Spleen (tissue), 11 donors: ENCODE measurements at regions not wholly inside any gene's neighbourhood (a gene's known extent, or its start where the extent isn't known, plus 50 kb on each side); places are given as distances from the start of the nearest gene placed in this dataset.

Experiments
- DNase-seq: peaks from one replicate; pipeline ENCODE4 v3.0.0-alpha.2; 2020
- H3K27ac ChIP-seq, 8 donors: fragments of 200-600 bp; sonication (generic) in 7 of 8; 1 replicate in 4 of 8; 2 replicates in 4 of 8; pipeline versions ENCODE4 v1.5.0 to v1.8.0; 2016 to 2021; ENCODE audit warnings: inconsistent platforms in 4 of 8, mild to moderate bottlenecking in 4 of 8, moderate library complexity in 1 of 8
- H3K27me3 ChIP-seq, 7 donors: fragments of 200-600 bp; sonication (generic) in 6 of 7; replicated peaks in 1 of 7; 1 replicate in 4 of 7; 2 replicates in 3 of 7; pipeline versions ENCODE4 v1.5.0 to v1.8.0; 2016 to 2021; ENCODE audit warnings: inconsistent platforms in 3 of 7, mild to moderate bottlenecking in 1 of 7
- H3K36me3 ChIP-seq, 6 donors: fragments of 200-600 bp; sonication (generic) in 5 of 6; 1 replicate in 4 of 6; 2 replicates in 2 of 6; pipeline versions ENCODE4 v1.5.0 to v1.8.0; 2016 to 2021; ENCODE audit warnings: inconsistent platforms in 2 of 6
- H3K4me1 ChIP-seq, 6 donors: fragments of 200-600 bp; sonication (generic) in 5 of 6; 1 replicate in 3 of 6; 2 replicates in 3 of 6; pipeline versions ENCODE4 v1.5.0 to v1.8.0; 2016 to 2021; ENCODE audit warnings: inconsistent platforms in 3 of 6
- H3K4me3 ChIP-seq, 8 donors: fragments of 200-600 bp; sonication (generic) in 7 of 8; 1 replicate in 4 of 8; 2 replicates in 4 of 8; pipeline versions ENCODE4 v1.5.0 to v1.8.0; 2016 to 2021; ENCODE audit warnings: inconsistent platforms in 4 of 8, mild to moderate bottlenecking in 4 of 8, moderate library complexity in 2 of 8
- H3K9me3 ChIP-seq, 8 donors: fragments of 200-600 bp; sonication (generic) in 7 of 8; 1 replicate in 4 of 8; 2 replicates in 4 of 8; pipeline versions ENCODE4 v1.5.0 to v1.8.0; 2016 to 2021; ENCODE audit warnings: inconsistent platforms in 4 of 8
- POLR2A ChIP-seq, 3 donors: fragments of 450-650 bp; IDR thresholded peaks; one replicate each; pipeline ENCODE4 v1.5.1; 2017; ENCODE audit warnings: antibody characterized with exemption in 3 of 3, mild to moderate bottlenecking in 1 of 3
- POLR2AphosphoS5 ChIP-seq, 3 donors: sonication (generic); formaldehyde crosslinking; IDR thresholded peaks; one replicate each; pipeline ENCODE4 v1.5.1; 2017; ENCODE audit warnings: antibody characterized with exemption in 3 of 3
- WGBS, 5 donors: extraction: QIAGEN DNeasy Blood & Tissue Kit in 3 of 5; methylation state at CpG; one replicate each; pipeline versions ENCODE4 v1.1.5 to v1.1.7; 2013 to 2018; 5-methylcytosine and 5-hydroxymethylcytosine counted together
- intact Hi-C: fragments of 100-400 bp; cut with DNase I; formaldehyde crosslinking; loops from one replicate; pipeline ENCODE4 v1.15.0; 2023; ENCODE audit warnings: low total_unique reads
- TF ChIP-seq, protein P1 (sequence below), 11 experiments: fragments of 200-600 bp in 7 of 11; fragments of 450-650 bp in 4 of 11; sonication (generic) in 4 of 11; IDR thresholded peaks in 8 of 11; conservative IDR thresholded peaks in 3 of 11; 1 replicate in 7 of 11; 2 replicates in 4 of 11; pipeline versions ENCODE4 v1.4.0 to v1.8.0; 2016 to 2021; ENCODE audit warnings: antibody characterized with exemption in 11 of 11, inconsistent platforms in 4 of 11, mild to moderate bottlenecking in 1 of 11
- donor health status: healthy with polysubstance abuse.
- donor health status: DM: no; HTN: no; CAD: no; lungs with moderate emphysema.
- donor health status: DM: no; HTN: no; CAD: no.
- donor health status: Bipolar disorder and iron deficiency.
- donor health status: healthy.
- donor health status: DM: no; HTN: no; CAD: no.
- donor health status: DM: yes; HTN: yes; CAD: no.

DNA sequence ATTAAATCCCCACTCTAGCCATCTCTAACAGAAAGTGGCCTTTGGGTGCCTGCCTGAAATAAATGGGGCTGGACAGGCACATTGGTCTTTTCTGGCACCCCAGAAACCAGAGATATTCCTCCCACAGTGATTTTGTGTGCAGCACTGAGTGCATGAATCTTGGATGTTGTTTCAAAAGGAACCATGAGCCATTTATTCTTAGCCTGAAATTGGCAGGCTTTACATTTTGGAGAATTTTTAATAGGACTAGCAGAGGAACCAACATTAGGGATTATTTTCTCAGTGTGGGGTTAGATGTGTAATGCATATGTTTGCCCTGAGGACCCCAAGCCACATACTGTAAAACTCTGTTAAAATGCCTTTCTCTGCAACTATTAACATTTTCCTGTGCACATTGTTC, 451.3 kb downstream of the NFIB start:
- Histone ChIP-seq H3K27me3 (no peaks in the 10 kb centered on the region), H3K4me3 (no peak overlapping the region), H3K4me1 (no peaks in the 10 kb centered on the region), H3K36me3 (no peaks in the 10 kb centered on the region), H3K27ac (no peak overlapping the region), H3K9me3 (no peaks in the 10 kb centered on the region)
- DNase-seq, result no peak
- TF ChIP-seq POLR2AphosphoS5 (IDR thresholded peaks at IDR 0.05) (no peak), POLR2A (IDR thresholded peaks at IDR 0.05) (no peak)
- TF ChIP-seq, protein P1, sequence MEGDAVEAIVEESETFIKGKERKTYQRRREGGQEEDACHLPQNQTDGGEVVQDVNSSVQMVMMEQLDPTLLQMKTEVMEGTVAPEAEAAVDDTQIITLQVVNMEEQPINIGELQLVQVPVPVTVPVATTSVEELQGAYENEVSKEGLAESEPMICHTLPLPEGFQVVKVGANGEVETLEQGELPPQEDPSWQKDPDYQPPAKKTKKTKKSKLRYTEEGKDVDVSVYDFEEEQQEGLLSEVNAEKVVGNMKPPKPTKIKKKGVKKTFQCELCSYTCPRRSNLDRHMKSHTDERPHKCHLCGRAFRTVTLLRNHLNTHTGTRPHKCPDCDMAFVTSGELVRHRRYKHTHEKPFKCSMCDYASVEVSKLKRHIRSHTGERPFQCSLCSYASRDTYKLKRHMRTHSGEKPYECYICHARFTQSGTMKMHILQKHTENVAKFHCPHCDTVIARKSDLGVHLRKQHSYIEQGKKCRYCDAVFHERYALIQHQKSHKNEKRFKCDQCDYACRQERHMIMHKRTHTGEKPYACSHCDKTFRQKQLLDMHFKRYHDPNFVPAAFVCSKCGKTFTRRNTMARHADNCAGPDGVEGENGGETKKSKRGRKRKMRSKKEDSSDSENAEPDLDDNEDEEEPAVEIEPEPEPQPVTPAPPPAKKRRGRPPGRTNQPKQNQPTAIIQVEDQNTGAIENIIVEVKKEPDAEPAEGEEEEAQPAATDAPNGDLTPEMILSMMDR (IDR thresholded peaks at IDR 0.05 in 8 of 11, conservative IDR thresholded peaks at IDR 0.05 in 3 of 11), result no peak
- intact Hi-C loops, result no loop called here

DNA sequence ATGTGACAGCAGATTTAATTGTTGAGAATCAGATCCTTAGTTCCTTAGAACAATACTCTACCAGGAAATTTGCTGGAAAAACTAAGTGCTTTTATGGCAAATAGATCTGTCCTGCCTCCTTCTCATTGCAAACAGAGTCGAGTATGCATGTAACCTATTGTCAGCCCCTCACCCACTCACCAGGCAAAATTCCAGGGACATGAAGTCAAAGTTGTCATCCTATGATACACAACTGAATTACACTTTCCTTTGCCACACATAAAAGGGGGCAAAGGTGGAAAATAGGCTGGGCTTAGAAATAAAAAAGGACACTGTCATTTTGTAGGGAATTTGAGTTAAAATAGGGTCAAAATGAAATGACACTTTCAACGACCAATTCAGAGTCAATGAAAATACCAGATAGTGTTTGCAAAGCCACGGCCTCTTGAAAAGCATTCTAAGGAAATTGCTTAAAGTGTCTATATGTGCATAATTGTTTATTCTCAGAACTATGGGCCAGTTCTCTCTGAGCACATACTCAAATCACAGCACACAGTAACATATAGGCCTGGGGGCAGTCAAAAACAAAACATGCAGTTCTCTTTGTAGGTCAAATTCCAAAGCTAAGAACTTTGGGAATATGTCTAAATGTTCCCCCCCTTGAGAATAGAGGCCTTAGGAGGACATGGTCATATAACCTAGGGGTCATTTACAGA, 452.8 kb downstream of the NFIB start:
- no peak overlapping the region for H3K4me3 ChIP-seq
- TF ChIP-seq, protein P1 (IDR thresholded peaks at IDR 0.05 in 8 of 11, conservative IDR thresholded peaks at IDR 0.05 in 3 of 11), result no peak
- TF ChIP-seq POLR2A (IDR thresholded peaks at IDR 0.05), result no peak
- TF ChIP-seq POLR2AphosphoS5 (IDR thresholded peaks at IDR 0.05), result no peak
- no peak for DNase-seq
- H3K9me3 ChIP-seq, result no peaks in the 10 kb centered on the region
- WGBS, 5 donors, result 52 to 69% (median 59%) methylated on average over 3 of the region's 3 CpGs
- no peaks in the 10 kb centered on the region for H3K4me1 ChIP-seq
- H3K27me3 ChIP-seq, result no peaks in the 10 kb centered on the region
- H3K36me3 ChIP-seq, result no peaks in the 10 kb centered on the region
- intact Hi-C loops, result no loop called here
- no peak overlapping the region for H3K27ac ChIP-seq

DNA sequence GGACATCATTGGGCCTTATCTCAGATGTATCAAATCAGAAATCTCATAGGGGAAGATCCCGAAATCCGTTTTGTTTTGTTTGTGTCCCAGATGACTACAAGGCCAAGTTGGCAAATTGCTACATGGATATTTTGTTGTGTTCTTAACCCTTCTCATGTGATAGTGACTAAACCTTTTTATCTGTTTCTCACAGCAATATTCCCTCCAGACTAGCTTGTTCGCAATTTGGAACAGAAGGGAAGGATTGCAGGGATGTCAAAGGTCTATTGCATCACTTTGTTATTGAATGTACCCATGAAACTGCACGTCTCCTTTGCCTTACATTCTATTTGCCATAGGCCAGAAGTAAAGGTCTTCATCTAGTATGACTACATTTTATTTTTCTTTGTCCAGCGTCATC, 453.9 kb downstream of the NFIB start:
- Histone ChIP-seq H3K4me3 (no peak overlapping the region), H3K36me3 (no peaks in the 10 kb centered on the region), H3K9me3 (no peaks in the 10 kb centered on the region), H3K27ac (no peak overlapping the region), H3K27me3 (no peaks in the 10 kb centered on the region), H3K4me1 (no peaks in the 10 kb centered on the region)
- 77 to 94% (median 84%) methylated on average over 5 of the region's 5 CpGs for WGBS, 5 donors
- intact Hi-C loops, result no loop called here
- DNase-seq, result no peak
- TF ChIP-seq, protein P1 (IDR thresholded peaks at IDR 0.05 in 8 of 11, conservative IDR thresholded peaks at IDR 0.05 in 3 of 11), result no peak
- TF ChIP-seq POLR2AphosphoS5 (IDR thresholded peaks at IDR 0.05) (no peak), POLR2A (IDR thresholded peaks at IDR 0.05) (no peak)

DNA sequence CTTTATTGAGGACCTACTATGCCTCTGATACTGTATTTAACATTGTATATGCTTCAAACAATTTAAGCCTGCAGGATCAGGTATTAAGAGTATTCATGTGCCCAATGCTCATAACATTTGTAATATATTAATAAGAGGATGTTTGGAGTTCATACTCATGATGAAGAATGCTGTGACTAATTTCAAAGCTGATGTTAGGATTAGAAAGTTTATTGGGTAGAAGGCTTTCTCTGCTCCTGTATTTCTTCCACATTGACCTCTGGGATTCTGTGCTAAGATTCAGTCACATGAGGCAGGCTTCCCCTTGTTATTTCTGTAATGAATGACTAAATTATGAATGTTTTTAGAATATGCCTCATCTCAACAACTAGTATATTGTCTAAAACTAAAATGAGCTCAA, 456.4 kb downstream of the NFIB start:
- no peak overlapping the region for H3K27ac ChIP-seq
- H3K27me3 ChIP-seq, result no peaks in the 10 kb centered on the region
- H3K9me3 ChIP-seq, result no peaks in the 10 kb centered on the region
- intact Hi-C loops, result no loop called here
- H3K4me3 ChIP-seq, result no peak overlapping the region
- DNase-seq, result no peak
- no peaks in the 10 kb centered on the region for H3K36me3 ChIP-seq
- TF ChIP-seq POLR2A (IDR thresholded peaks at IDR 0.05) (no peak), POLR2AphosphoS5 (IDR thresholded peaks at IDR 0.05) (no peak)
- TF ChIP-seq, protein P1 (IDR thresholded peaks at IDR 0.05 in 8 of 11, conservative IDR thresholded peaks at IDR 0.05 in 3 of 11), result no peak
- H3K4me1 ChIP-seq, result no peaks in the 10 kb centered on the region
